ENCODE measurements at regions not wholly inside any gene's neighbourhood (a gene's known extent, or its start where the extent isn't known, plus 50 kb on each side); places are given as distances from the start of the nearest gene placed in this dataset.

DNA sequence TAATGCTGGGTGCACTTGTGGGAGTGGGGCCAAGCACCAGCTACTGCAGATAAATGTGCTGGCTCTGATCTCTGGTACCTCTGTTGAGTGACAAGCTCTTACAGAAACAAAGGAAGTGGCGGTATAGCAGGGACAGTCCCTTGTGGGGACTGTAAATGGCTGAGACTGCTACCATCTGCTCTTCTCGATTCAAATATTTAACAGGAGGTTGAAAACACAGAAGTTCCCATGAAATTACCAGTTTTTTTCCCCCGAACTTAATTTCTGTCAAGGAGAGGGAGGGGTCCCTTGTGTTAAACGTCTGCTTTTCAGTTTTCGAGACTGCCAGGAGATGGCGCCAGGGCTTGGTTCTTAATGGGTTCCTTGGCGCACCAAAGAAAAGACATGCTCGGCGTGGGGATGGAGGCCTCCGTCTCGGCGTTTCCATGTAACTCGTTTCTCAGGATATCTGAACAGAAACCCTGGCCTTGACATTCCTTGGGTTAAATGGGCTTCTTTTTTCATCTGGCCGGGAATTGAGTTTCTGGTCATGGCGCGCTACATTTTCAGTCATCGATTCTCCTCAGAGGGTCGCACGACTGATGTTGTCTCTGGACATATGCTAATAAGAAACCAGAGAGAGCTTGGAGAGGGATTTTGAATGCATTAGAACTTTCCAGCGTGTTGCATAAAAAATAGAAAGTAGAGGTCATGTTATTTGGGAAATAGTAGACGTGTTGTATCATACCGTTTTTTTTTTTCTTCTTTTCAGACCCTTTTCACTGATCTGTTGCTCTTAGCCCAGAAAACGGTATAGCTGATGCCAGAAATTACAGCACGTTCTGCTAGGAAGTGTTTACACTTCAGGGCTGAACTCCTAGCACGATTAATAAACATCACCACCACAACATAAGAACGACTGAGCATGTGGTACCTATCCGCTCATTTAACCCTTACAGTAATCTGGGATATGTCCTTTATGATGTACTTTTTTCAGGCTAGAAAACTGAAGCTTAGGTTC is 64.0 kb downstream of the CARTPT start:
- H2BK20ac ChIP-seq (ENCODE audit: low read depth, low read length), result peak overlapping the region; percentile 53; the same call in 1 of the 2 replicates
- no peaks in the 10 kb centered on the region for H4K20me1 ChIP-seq (ENCODE audit: insufficient read depth, low read length)
- H3K4ac ChIP-seq (ENCODE audit: low read depth, low read length), result peak overlapping the region; percentile 17; the same call in 1 of the 2 replicates
- no peak overlapping the region for H2AK9ac ChIP-seq (replicated peaks; ENCODE audit: low read depth, low read length, poor library complexity)
- H2BK5ac ChIP-seq (ENCODE audit: low read depth, low read length, poor library complexity, severe bottlenecking), result no peak overlapping the region
- H3K23ac ChIP-seq (ENCODE audit: low read depth, low read length), result no peak overlapping the region
- ChIA-PET POLR2A (ENCODE audit: unreplicated experiment) (no interaction called here), CTCF (interaction anchor here (0.5 to 0.9 kb wide), 5 partner anchors 8 to 526 kb away, joined by 3 read pairs; no protein-coding TSS in a partner anchor)
- H3K4me1 ChIP-seq (ENCODE audit: control insufficient read depth, insufficient read depth, low read length), result peaks cover 2% of the 10 kb centered on the region; the same call in 1 of the 2 replicates
- TF ChIP-seq CTCF (conservative IDR thresholded peaks at IDR 0.05; ENCODE audit: low read depth, low read length), result peak; percentile 85
- TF ChIP-seq SMC3 (IDR thresholded peaks at IDR 0.05; ENCODE audit: low read depth, low read length), result peak; percentile 89
- TF ChIP-seq USF2 (IDR thresholded peaks at IDR 0.05; ENCODE audit: low read depth, low read length), result no peak
- TF ChIP-seq BHLHE40 (IDR thresholded peaks at IDR 0.05; ENCODE audit: low read depth, low read length), result peak; percentile 40; the same call in 1 of the 2 replicates
- peak; percentile 80 for TF ChIP-seq MXI1 (IDR thresholded peaks at IDR 0.05; ENCODE audit: borderline replicate concordance, low read depth, low read length)
- TF ChIP-seq MAZ (IDR thresholded peaks at IDR 0.05; ENCODE audit: borderline replicate concordance, low read depth, low read length), result 0 out of 2 replicates have a peak, but pooled peaks have one; percentile 32
- TF ChIP-seq CEBPB (IDR thresholded peaks at IDR 0.05; ENCODE audit: low read depth, low read length), result no peak
- TF ChIP-seq RAD21 (IDR thresholded peaks at IDR 0.05; ENCODE audit: low read length), result peak; percentile 87
- 0 out of 2 replicates have a peak, but pooled peaks have one; percentile 40 for TF ChIP-seq POLR2A (IDR thresholded peaks at IDR 0.05; ENCODE audit: low read depth, low read length)
- peaks cover 12% of the 10 kb centered on the region for H3K27me3 ChIP-seq (ENCODE audit: control insufficient read depth, insufficient read depth, low read length)
- H3K4me3 ChIP-seq (ENCODE audit: insufficient read depth, low read depth, low read length), result peak overlapping the region; percentile 7; the same call in 1 of the 2 replicates
- H4K5ac ChIP-seq (ENCODE audit: low read depth, low read length), result no peak overlapping the region; the same call in 1 of the 2 replicates
- H2AK5ac ChIP-seq (ENCODE audit: low read depth, low read length), result peak overlapping the region; percentile 33; the same call in 1 of the 2 replicates
- H2BK15ac ChIP-seq (ENCODE audit: low read depth, low read length), result 0 out of 3 replicates have a peak overlapping the region, but pooled peaks have one; percentile 40
- dilution Hi-C loops (cut with HindIII; ENCODE audit: low sequenced_read_pairs, unreplicated experiment), result no loop called here
- BruUV-seq (replicated peaks), result no TSS peak
- intact Hi-C loops (cut with micrococcal nuclease), result loop anchor here (1.0 to 2.0 kb wide), 4 partner anchors 235 to 742 kb away; no protein-coding TSS in a partner anchor
- no peaks in the 10 kb centered on the region for H3K9me1 ChIP-seq (ENCODE audit: insufficient read depth, low read length)
- H3K9ac ChIP-seq (ENCODE audit: low read depth, low read length), result 0 out of 2 replicates have a peak overlapping the region, but pooled peaks have one; percentile 7
- H2AFZ ChIP-seq (replicated peaks; ENCODE audit: low read length, poor library complexity), result peak overlapping the region; percentile 84
- DNase-seq, result peak; percentile 75
- no peaks in the 10 kb centered on the region for H3K9me3 ChIP-seq (ENCODE audit: control insufficient read depth, insufficient read depth, low read length)
- no peaks in the 10 kb centered on the region for H3K79me1 ChIP-seq (ENCODE audit: low read depth in 1 of 2, low read length in 2 of 2)
- no peak overlapping the region for H4K91ac ChIP-seq (ENCODE audit: insufficient read depth, low read depth, low read length)
- no peaks in the 10 kb centered on the region for H3K36me3 ChIP-seq (ENCODE audit: control insufficient read depth, insufficient read depth, low read length)
- H3K27ac ChIP-seq (ENCODE audit: insufficient read depth, low read length), result 0 out of 2 replicates have a peak overlapping the region, but pooled peaks have one; percentile 7
- peak overlapping the region; percentile 51; the same call in 1 of the 2 replicates for H3K14ac ChIP-seq (replicated peaks; ENCODE audit: low read depth, low read length)
- WGBS, 2 experiments (ENCODE audit: extremely low coverage in 2 of 2, insufficient read length in 1 of 2), result 15% methylated on average over 10 of the region's 27 CpGs; no CpG with 5 or more reads in 1 of the 2 experiments
- peak overlapping the region; percentile 54 for H3K4me2 ChIP-seq (ENCODE audit: low read depth, low read length)
- peak overlapping the region; percentile 56 for H2BK120ac ChIP-seq (ENCODE audit: low read depth, low read length)
- peak; percentile 95 for ATAC-seq (ENCODE audit: low read depth)
- peak overlapping the region in 1 of 2 experiments; percentile 57; a peak in 2 of 4 replicates for H4K8ac ChIP-seq (ENCODE audit: low read depth in 2 of 2, low read length in 2 of 2)
- in situ Hi-C loops (cut with MboI; ENCODE audit: low sequenced_read_pairs), result loop anchor here (5.0 kb wide), 1 partner anchor 524 kb away; no protein-coding TSS in a partner anchor
- 0 out of 2 replicates have a peak overlapping the region, but pooled peaks have one; percentile 11 for H3K56ac ChIP-seq (ENCODE audit: extremely low read depth, insufficient read depth, low read length)
- no peak overlapping the region for H3K18ac ChIP-seq (ENCODE audit: low read depth, low read length)

All from IMR-90 (cell line).